Thoracic aorta (tissue), 2 donors: ENCODE measurements at regions not wholly inside any gene's neighbourhood (a gene's known extent, or its start where the extent isn't known, plus 50 kb on each side); places are given as distances from the start of the nearest gene placed in this dataset.

Source experiments
- ATAC-seq: fragments of 150-250 bp; one replicate; pipeline ENCODE4 v1.8.0; 2017; ENCODE audit warnings: low read depth; ENCODE audit not compliant: insufficient number of reproducible peaks, low FRiP score
- DNase-seq: peaks from one replicate; pipeline ENCODE4 v3.0.0-alpha.2; 2020; ENCODE audit warnings: low spot score
- H3K27ac ChIP-seq, 2 donors: fragments of 200-600 bp; sonication (generic); 1 replicate in 1 of 2; 2 replicates in 1 of 2; pipeline ENCODE4 v1.5.1; 2016; ENCODE audit warnings: mild to moderate bottlenecking in 2 of 2, moderate library complexity in 2 of 2
- H3K27me3 ChIP-seq: fragments of 200-600 bp; sonication (generic); replicated peaks from 2 replicates; pipeline ENCODE4 v1.6.0; 2016; ENCODE audit warnings: mild to moderate bottlenecking; ENCODE audit not compliant: insufficient read depth
- H3K36me3 ChIP-seq: fragments of 200-600 bp; sonication (generic); one replicate; pipeline ENCODE4 v1.5.1; 2016
- H3K4me1 ChIP-seq, 2 donors: fragments of 200-600 bp; sonication (generic); 1 replicate in 1 of 2; 2 replicates in 1 of 2; pipeline versions ENCODE4 v1.5.1 to v1.6.0; 2016; ENCODE audit warnings: low read depth in 2 of 2, mild to moderate bottlenecking in 1 of 2; ENCODE audit not compliant: control insufficient read depth in 1 of 2
- H3K4me3 ChIP-seq: fragments of 200-600 bp; sonication (generic); 2 replicates; pipeline ENCODE4 v1.5.1; 2016; ENCODE audit warnings: mild to moderate bottlenecking
- H3K9me3 ChIP-seq: fragments of 200-600 bp; sonication (generic); 2 replicates; pipeline ENCODE4 v1.5.1; 2016
- CTCF ChIP-seq: fragments of 200-600 bp; sonication (generic); IDR thresholded peaks from one replicate; pipeline ENCODE4 v1.5.1; 2019; ENCODE audit warnings: antibody characterized with exemption

GRCh38 chr13:105821337-105821736, 714.1 kb downstream of the EFNB2 start:
- no peak for DNase-seq
- no peak overlapping the region for H3K27ac ChIP-seq
- no peaks in the 10 kb centered on the region for H3K4me1 ChIP-seq
- TF ChIP-seq CTCF, result no peak
- no peak overlapping the region for H3K4me3 ChIP-seq
- H3K27me3 ChIP-seq, result no peaks in the 10 kb centered on the region
- H3K9me3 ChIP-seq, result no peaks in the 10 kb centered on the region
- no peak for ATAC-seq
- no peaks in the 10 kb centered on the region for H3K36me3 ChIP-seq

GRCh38 chr13:105820415-105820814, 715.0 kb downstream of the EFNB2 start:
- H3K9me3 ChIP-seq, result no peaks in the 10 kb centered on the region

GRCh38 chr13:105817498-105817897, 718.0 kb downstream of the EFNB2 start:
- Histone ChIP-seq H3K27me3 (no peaks in the 10 kb centered on the region), H3K4me3 (no peak overlapping the region), H3K36me3 (no peaks in the 10 kb centered on the region), H3K27ac (no peak overlapping the region), H3K9me3 (no peaks in the 10 kb centered on the region), H3K4me1 (no peaks in the 10 kb centered on the region)
- DNase-seq (no peak), ATAC-seq (no peak)
- TF ChIP-seq CTCF, result no peak

More at GRCh38 chr13:105820415-105820814, 715.0 kb downstream of the EFNB2 start:
- H3K36me3 ChIP-seq, result no peaks in the 10 kb centered on the region
- H3K4me1 ChIP-seq, result no peaks in the 10 kb centered on the region
- no peak for ATAC-seq
- H3K27me3 ChIP-seq, result no peaks in the 10 kb centered on the region
- H3K27ac ChIP-seq, result no peak overlapping the region
- no peak overlapping the region for H3K4me3 ChIP-seq
- TF ChIP-seq CTCF, result no peak
- no peak for DNase-seq

- TF ChIP-seq CTCF, result no peak
- Histone ChIP-seq H3K36me3 (no peaks in the 10 kb centered on the region), H3K4me1 (no peaks in the 10 kb centered on the region), H3K9me3 (no peaks in the 10 kb centered on the region), H3K27ac (no peak overlapping the region), H3K27me3 (no peaks in the 10 kb centered on the region), H3K4me3 (no peak overlapping the region)
- DNase-seq (no peak), ATAC-seq (no peak)
Observed at GRCh38 chr13:105816994-105817393, 718.5 kb downstream of the EFNB2 start.

- no peaks in the 10 kb centered on the region for H3K36me3 ChIP-seq
- no peak for TF ChIP-seq CTCF
- H3K27me3 ChIP-seq, result no peaks in the 10 kb centered on the region
- no peaks in the 10 kb centered on the region for H3K4me1 ChIP-seq
- ATAC-seq (no peak), DNase-seq (no peak)
- no peak overlapping the region for H3K27ac ChIP-seq
- H3K4me3 ChIP-seq, result no peak overlapping the region
- no peaks in the 10 kb centered on the region for H3K9me3 ChIP-seq
Observed at GRCh38 chr13:105814902-105815250, 720.6 kb downstream of the EFNB2 start.
